Spinal cord (tissue), 9 donors: ENCODE measurements at regions not wholly inside any gene's neighbourhood (a gene's known extent, or its start where the extent isn't known, plus 50 kb on each side); places are given as distances from the start of the nearest gene placed in this dataset.
A peak's percentile ranks its signal among the peaks of the same experiment; 100 is the strongest.

ENCODE experiments used
- DNase-seq, 6 donors: peaks; one replicate each; pipeline versions ENCODE4 v3.0.0 to v3.0.0-alpha.2; 2013 to 2015; ENCODE audit warnings: low spot score in 6 of 6, low read depth in 4 of 6
- H3K27ac ChIP-seq: one replicate; pipeline ENCODE4 v1.5.1; 2013; ENCODE audit warnings: low read depth, low read length, control low read depth
- H3K27me3 ChIP-seq: one replicate; pipeline ENCODE4 v1.6.1; 2013; ENCODE audit warnings: low read length; ENCODE audit not compliant: control insufficient read depth, insufficient read depth
- H3K36me3 ChIP-seq: one replicate; pipeline ENCODE4 v1.6.1; 2013; ENCODE audit warnings: low read length; ENCODE audit not compliant: control insufficient read depth, insufficient read depth
- H3K4me1 ChIP-seq: one replicate; pipeline ENCODE4 v1.6.1; 2013; ENCODE audit warnings: low read length; ENCODE audit not compliant: control insufficient read depth, insufficient read depth
- H3K4me3 ChIP-seq: one replicate; pipeline ENCODE4 v1.5.1; 2013; ENCODE audit warnings: low read depth, low read length, control low read depth
- H3K9me3 ChIP-seq: one replicate; pipeline ENCODE4 v1.6.1; 2013; ENCODE audit warnings: low read length; ENCODE audit not compliant: control insufficient read depth, insufficient read depth
- WGBS: methylation state at CpG from one replicate; pipeline ENCODE4 v1.1.5; 2013; ENCODE audit warnings: missing lambda C conversion rate; ENCODE audit not compliant: insufficient coverage; 5-methylcytosine and 5-hydroxymethylcytosine counted together
- donor health status: healthy.

- no peaks in the 10 kb centered on the region for H3K36me3 ChIP-seq
- no peak overlapping the region for H3K4me3 ChIP-seq
- DNase-seq, result no peak
- H3K27ac ChIP-seq, result no peak overlapping the region
- no peaks in the 10 kb centered on the region for H3K27me3 ChIP-seq
- no peaks in the 10 kb centered on the region for H3K4me1 ChIP-seq
- no CpG with 5 or more reads among the region's 1 CpG for WGBS
- H3K9me3 ChIP-seq, result no peaks in the 10 kb centered on the region
Observed at GRCh38 chr3:163605915-163606314, 1472.4 kb downstream of the SI start.

GRCh38 chr3:163601426-163601825 lies 1476.9 kb downstream of the SI start:
- DNase-seq, result no peak
- no CpG with 5 or more reads among the region's 1 CpG for WGBS

GRCh38 chr3:163587342-163587741 lies 1491.0 kb downstream of the SI start:
- no peaks in the 10 kb centered on the region for H3K9me3 ChIP-seq
- H3K36me3 ChIP-seq, result no peaks in the 10 kb centered on the region
- H3K4me1 ChIP-seq, result no peaks in the 10 kb centered on the region
- DNase-seq, result no peak
- no peak overlapping the region for H3K4me3 ChIP-seq
- no CpG with 5 or more reads among the region's 2 CpGs for WGBS
- H3K27ac ChIP-seq, result no peak overlapping the region
- no peaks in the 10 kb centered on the region for H3K27me3 ChIP-seq

More at GRCh38 chr3:163601426-163601825, 1476.9 kb downstream of the SI start:
- Histone ChIP-seq H3K27ac (no peak overlapping the region), H3K4me1 (no peaks in the 10 kb centered on the region), H3K36me3 (no peaks in the 10 kb centered on the region), H3K4me3 (no peak overlapping the region), H3K9me3 (no peaks in the 10 kb centered on the region), H3K27me3 (no peaks in the 10 kb centered on the region)

- Histone ChIP-seq H3K27me3 (no peaks in the 10 kb centered on the region), H3K36me3 (no peaks in the 10 kb centered on the region), H3K27ac (no peak overlapping the region), H3K4me1 (no peaks in the 10 kb centered on the region), H3K4me3 (no peak overlapping the region), H3K9me3 (no peaks in the 10 kb centered on the region)
- WGBS, result no CpG with 5 or more reads among the region's 1 CpG
- no peak for DNase-seq
Observed at GRCh38 chr3:163582967-163583366, 1495.3 kb downstream of the SI start.

- Histone ChIP-seq H3K4me1 (no peaks in the 10 kb centered on the region), H3K27me3 (no peaks in the 10 kb centered on the region), H3K36me3 (no peaks in the 10 kb centered on the region), H3K9me3 (no peaks in the 10 kb centered on the region), H3K27ac (no peak overlapping the region), H3K4me3 (no peak overlapping the region)
- peak in 1 of 6 donors; percentile 83 for DNase-seq
- WGBS, result 100% methylated on average over 1 of the region's 3 CpGs
Observed at GRCh38 chr3:163577271-163577670, 1501.0 kb downstream of the SI start.

- no peak overlapping the region for H3K4me3 ChIP-seq
- no peaks in the 10 kb centered on the region for H3K27me3 ChIP-seq
- no CpG with 5 or more reads among the region's 1 CpG for WGBS
- no peaks in the 10 kb centered on the region for H3K9me3 ChIP-seq
- no peak overlapping the region for H3K27ac ChIP-seq
- no peak for DNase-seq
- no peaks in the 10 kb centered on the region for H3K36me3 ChIP-seq
- no peaks in the 10 kb centered on the region for H3K4me1 ChIP-seq
Observed at GRCh38 chr3:163576314-163576713, 1502.0 kb downstream of the SI start.

GRCh38 chr3:163573324-163573723 lies 1505.0 kb downstream of the SI start:
- H3K27me3 ChIP-seq, result no peaks in the 10 kb centered on the region
- no peak overlapping the region for H3K4me3 ChIP-seq
- no peaks in the 10 kb centered on the region for H3K36me3 ChIP-seq
- no peaks in the 10 kb centered on the region for H3K4me1 ChIP-seq
- WGBS, result 83% methylated on average over 3 of the region's 3 CpGs
- no peak for DNase-seq
- H3K27ac ChIP-seq, result no peak overlapping the region
- no peaks in the 10 kb centered on the region for H3K9me3 ChIP-seq

GRCh38 chr3:163572856-163573255 lies 1505.4 kb downstream of the SI start:
- Histone ChIP-seq H3K9me3 (no peaks in the 10 kb centered on the region), H3K36me3 (no peaks in the 10 kb centered on the region), H3K4me1 (no peaks in the 10 kb centered on the region), H3K4me3 (no peak overlapping the region), H3K27me3 (no peaks in the 10 kb centered on the region), H3K27ac (no peak overlapping the region)
- DNase-seq, result no peak
- no CpG with 5 or more reads among the region's 1 CpG for WGBS

- H3K27ac ChIP-seq, result no peak overlapping the region
- no peaks in the 10 kb centered on the region for H3K9me3 ChIP-seq
- no peak for DNase-seq
- H3K36me3 ChIP-seq, result no peaks in the 10 kb centered on the region
- no peaks in the 10 kb centered on the region for H3K4me1 ChIP-seq
- H3K4me3 ChIP-seq, result no peak overlapping the region
- WGBS, result no CpG with 5 or more reads among the region's 1 CpG
- no peaks in the 10 kb centered on the region for H3K27me3 ChIP-seq
Observed at GRCh38 chr3:163563485-163563884, 1514.8 kb downstream of the SI start.

GRCh38 chr3:163562625-163563024 lies 1515.7 kb downstream of the SI start:
- WGBS, result no CpG with 5 or more reads among the region's 2 CpGs
- Histone ChIP-seq H3K27me3 (no peaks in the 10 kb centered on the region), H3K4me3 (no peak overlapping the region), H3K9me3 (no peaks in the 10 kb centered on the region), H3K27ac (no peak overlapping the region), H3K4me1 (no peaks in the 10 kb centered on the region), H3K36me3 (no peaks in the 10 kb centered on the region)
- no peak for DNase-seq
